Astrocyte of the spinal cord (primary cell): ENCODE measurements at regions not wholly inside any gene's neighbourhood (a gene's known extent, or its start where the extent isn't known, plus 50 kb on each side); places are given as distances from the start of the nearest gene placed in this dataset.
A peak's percentile ranks its signal among the peaks of the same experiment; 100 is the strongest.

ENCODE experiments used
- DNase-seq: peaks from one replicate; pipeline ENCODE4 v3.0.0; 2011; ENCODE audit warnings: low read depth, low spot score
- H3K4me3 ChIP-seq: 2 replicates; pipeline ENCODE4 v1.5.1; 2011; ENCODE audit warnings: low read depth, mild to moderate bottlenecking, low read length, moderate library complexity
- in situ Hi-C: cut with HindIII; loops from 2 replicates; pipeline ENCODE4 v1.10.0; 2017; ENCODE audit warnings: low sequenced_read_pairs
- TF ChIP-seq, protein P1 (sequence below): IDR thresholded peaks from 2 replicates; pipeline ENCODE4 v1.5.1; 2012; ENCODE audit warnings: low read depth, mild to moderate bottlenecking, low read length, inconsistent platforms

DNA sequence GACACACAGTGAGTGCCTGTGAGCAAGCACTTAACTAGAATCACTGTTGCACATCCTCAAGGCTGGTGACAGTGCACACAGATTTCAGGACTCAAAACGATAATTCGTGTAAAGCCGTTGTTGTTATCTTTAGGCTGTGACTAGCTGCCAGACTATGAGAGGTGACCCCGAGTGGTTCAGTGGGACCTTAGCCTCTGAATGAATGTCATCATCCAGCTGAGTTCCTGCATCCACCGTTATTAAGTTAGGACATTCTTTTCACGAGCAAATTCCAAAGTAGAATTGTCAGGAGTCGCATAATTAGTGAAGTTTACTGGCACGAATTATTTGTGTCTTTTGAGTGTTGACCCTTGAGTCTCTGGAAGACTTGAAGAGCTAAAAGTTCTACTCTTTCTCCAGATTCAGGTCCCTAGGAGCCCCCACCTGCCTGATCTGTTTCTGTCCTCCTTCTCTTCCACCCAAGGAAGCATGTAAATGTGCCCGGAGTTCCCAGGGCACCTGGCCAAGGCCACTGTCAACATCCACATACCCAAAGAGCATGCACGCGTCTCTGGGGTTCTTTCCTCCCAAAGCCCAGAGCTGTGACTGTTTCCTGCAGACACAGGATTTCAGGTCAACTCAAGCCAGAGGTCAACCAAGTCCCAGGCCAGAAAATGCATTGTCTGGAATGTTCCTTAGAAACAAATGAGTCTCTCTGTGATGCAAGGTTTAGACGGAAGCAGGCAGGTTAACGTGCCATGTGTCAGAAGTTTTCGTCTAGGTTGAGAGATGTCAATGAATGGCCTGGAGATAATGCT is 207.2 kb downstream of the TOMM20 start:
- H3K4me3 ChIP-seq = no peak overlapping the region
- no peak for DNase-seq
- TF ChIP-seq, protein P1, sequence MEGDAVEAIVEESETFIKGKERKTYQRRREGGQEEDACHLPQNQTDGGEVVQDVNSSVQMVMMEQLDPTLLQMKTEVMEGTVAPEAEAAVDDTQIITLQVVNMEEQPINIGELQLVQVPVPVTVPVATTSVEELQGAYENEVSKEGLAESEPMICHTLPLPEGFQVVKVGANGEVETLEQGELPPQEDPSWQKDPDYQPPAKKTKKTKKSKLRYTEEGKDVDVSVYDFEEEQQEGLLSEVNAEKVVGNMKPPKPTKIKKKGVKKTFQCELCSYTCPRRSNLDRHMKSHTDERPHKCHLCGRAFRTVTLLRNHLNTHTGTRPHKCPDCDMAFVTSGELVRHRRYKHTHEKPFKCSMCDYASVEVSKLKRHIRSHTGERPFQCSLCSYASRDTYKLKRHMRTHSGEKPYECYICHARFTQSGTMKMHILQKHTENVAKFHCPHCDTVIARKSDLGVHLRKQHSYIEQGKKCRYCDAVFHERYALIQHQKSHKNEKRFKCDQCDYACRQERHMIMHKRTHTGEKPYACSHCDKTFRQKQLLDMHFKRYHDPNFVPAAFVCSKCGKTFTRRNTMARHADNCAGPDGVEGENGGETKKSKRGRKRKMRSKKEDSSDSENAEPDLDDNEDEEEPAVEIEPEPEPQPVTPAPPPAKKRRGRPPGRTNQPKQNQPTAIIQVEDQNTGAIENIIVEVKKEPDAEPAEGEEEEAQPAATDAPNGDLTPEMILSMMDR = no peak
- in situ Hi-C loops = no loop called here

DNA sequence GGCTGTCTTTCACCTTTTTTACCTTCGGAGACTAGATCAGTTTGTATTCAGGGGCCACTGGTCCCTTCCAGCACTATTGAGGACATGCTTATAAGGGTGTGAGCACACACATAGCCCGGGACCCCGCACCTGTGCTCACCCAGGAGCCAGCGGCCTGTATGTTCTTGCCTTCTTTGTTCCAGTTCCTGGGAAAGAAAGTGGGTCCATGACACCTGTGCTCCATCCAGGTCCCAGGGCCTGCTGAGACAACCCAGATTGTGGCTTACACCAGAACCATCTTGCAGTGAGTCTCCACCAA is 207.8 kb downstream of the TOMM20 start:
- TF ChIP-seq, protein P1 = no peak
- no peak overlapping the region for H3K4me3 ChIP-seq
- in situ Hi-C loops = no loop called here
- no peak for DNase-seq

DNA sequence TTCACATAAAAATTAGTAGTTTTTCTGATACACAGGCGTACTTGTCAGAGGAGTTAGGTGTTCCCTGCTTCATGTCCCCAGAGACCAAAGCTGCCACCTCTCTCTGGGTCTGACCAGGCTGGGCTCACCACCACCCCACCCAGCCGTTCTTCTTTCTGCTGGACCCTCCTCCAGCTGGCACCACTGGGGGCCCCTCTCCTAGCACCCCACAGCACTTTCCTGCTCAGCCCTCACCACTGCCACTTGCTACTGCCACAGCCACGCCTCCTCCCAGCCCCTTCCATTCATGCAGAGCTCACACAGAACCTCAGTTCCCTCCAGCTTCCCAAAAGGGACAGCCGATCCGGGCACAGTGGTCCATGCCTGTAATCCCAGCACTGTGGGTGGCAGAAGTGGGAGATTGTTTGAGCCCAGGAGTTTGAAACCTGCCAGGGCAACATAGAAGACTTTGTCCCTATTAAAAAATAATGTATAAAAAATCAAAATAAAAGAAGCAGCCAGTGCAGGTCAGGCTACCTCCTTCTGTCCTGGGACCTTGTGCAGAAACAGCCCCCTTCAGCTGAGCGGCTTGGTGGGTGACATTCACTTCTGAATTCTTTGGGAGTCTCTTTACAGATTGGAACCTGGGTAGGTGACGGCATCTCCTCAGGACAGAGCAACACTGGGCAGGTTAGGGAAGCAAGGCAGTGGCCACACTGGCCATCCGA is 208.3 kb downstream of the TOMM20 start:
- DNase-seq = no peak
- TF ChIP-seq, protein P1 = no peak
- in situ Hi-C loops = no loop called here
- no peak overlapping the region for H3K4me3 ChIP-seq

DNA sequence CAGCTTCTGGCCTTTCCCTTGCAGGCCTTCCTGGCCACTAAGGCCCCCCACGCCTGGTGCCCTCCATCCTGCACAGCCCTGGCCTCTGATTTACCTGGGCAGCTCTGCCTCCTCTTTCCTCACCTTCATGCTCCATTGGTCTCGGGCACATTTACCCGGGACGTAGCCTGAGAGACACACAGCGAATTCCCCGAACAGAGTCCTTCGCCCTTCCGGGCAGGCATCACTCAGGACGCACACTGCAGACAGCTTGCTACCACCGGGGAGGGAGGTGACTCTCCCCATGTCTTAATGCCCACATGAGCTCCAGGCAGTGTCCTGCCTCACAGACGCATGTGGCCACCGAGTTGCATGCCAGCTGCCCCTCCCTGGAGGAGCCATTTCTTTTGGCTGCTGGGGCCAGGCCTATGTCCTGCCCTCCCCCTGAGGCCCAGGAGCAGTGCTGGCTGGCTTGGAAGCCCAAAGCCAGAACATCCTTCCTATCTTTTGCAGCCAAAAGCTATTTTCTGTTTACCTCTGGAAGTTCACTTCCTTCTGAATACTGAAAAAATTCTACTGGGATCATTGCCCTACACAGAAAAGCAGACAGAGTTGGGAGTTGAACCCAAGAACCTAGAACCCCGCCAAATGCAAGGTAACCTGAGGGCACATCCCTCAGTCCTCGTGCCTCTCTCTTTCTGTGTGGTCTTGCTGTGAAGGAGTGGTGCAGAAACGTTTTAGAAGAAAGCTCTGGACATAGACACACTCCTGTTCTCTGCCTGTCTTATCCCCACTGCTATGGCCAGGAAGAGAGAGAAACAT is 209.5 kb downstream of the TOMM20 start:
- H3K4me3 ChIP-seq = no peak overlapping the region
- DNase-seq = no peak
- in situ Hi-C loops = no loop called here
- TF ChIP-seq, protein P1 = no peak

DNA sequence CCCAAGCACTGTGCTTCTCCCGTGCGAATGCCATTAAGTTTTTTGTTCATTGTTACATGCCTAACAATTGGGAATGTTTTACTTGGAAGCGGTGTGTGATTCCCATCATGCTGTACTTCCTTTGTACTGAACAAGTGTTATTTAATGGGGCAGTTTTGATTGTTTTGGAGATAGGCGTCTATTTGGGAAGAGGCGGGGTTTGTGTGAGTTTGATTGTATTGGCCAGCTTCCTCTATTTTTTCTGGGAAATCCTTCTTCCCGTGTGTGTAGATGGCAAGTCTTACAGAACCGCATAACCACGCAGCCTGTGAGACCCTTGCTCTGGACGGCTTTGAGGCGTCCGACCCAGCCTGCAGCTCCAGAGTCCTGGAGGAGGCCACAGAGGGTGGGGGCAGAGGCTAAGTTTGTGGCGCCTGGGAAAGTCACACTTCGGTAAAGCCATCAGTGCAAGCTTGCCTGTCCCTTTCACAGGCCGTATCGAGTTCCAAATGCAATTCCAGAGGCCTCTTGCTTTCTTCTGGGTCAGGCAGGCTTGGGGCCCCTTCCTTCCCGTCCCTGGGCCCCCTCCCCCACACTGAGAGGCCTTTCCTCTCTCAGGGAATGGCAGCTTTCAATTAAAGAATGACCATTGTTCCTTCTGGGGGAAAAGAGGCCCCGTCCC is 210.3 kb downstream of the TOMM20 start:
- in situ Hi-C loops = no loop called here
- peak; percentile 85 for DNase-seq
- H3K4me3 ChIP-seq = no peak overlapping the region
- TF ChIP-seq, protein P1 = no peak

DNA sequence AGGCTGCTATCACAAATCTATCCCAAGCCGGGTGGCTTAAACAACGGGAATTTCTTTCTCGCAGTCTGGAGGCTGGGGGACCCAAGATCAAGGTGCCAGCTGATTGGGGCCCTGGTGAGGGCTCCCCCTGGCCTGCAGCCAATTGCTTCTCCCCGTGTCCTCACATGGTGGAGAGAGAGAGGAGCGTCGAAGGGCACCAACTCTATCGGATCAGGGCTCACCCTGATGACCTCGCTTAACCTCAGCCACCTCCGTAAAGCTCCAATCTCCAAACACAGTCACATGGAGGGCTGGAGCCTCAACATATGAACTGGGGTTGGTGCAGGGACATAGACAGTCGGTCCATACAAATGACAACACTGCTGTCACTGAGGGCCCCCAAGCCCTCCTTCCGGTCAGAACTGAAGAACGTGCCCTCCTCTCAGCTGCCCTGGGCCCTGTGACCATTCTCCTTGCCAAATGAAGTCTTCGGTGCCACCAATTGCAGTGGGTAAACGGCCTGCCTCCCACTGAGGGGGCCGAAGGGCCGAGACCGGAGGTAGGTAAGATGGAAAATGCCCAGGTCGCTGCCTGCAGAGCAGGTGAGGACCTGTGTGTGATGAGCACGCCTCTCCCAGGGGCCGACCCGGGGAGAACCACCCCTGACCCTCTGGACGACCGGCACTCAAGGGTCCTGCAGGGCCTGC is 211.0 kb downstream of the TOMM20 start:
- TF ChIP-seq, protein P1 = no peak
- no peak for DNase-seq
- in situ Hi-C loops = no loop called here
- no peak overlapping the region for H3K4me3 ChIP-seq
